ENCODE measurements at regions not wholly inside any gene's neighbourhood (a gene's known extent, or its start where the extent isn't known, plus 50 kb on each side); places are given as distances from the start of the nearest gene placed in this dataset.

GRCh38 chr4:117641519-117641918 is 392.8 kb upstream of the NDST3 start:
- no peak for DNase-seq (ENCODE audit: low read depth)
- no peak for TF ChIP-seq CTCF (IDR thresholded peaks at IDR 0.05; ENCODE audit: low read depth, low read length, missing control alignments)
- in situ Hi-C loops (cut with HindIII; ENCODE audit: low sequenced_read_pairs): no loop called here
- H3K4me3 ChIP-seq (ENCODE audit: low read depth, low read length): no peak overlapping the region

GRCh38 chr4:117654079-117654478 is 380.2 kb upstream of the NDST3 start:
- no peak for TF ChIP-seq CTCF (IDR thresholded peaks at IDR 0.05; ENCODE audit: low read depth, low read length, missing control alignments)
- H3K4me3 ChIP-seq (ENCODE audit: low read depth, low read length): no peak overlapping the region
- in situ Hi-C loops (cut with HindIII; ENCODE audit: low sequenced_read_pairs): no loop called here
- DNase-seq (ENCODE audit: low read depth): no peak

- no peak for DNase-seq (ENCODE audit: low read depth)
- in situ Hi-C loops (cut with HindIII; ENCODE audit: low sequenced_read_pairs): no loop called here
- H3K4me3 ChIP-seq (ENCODE audit: low read depth, low read length): no peak overlapping the region
- TF ChIP-seq CTCF (IDR thresholded peaks at IDR 0.05; ENCODE audit: low read depth, low read length, missing control alignments): no peak
Measured at GRCh38 chr4:117660668-117661067, 373.6 kb upstream of the NDST3 start.

- DNase-seq (ENCODE audit: low read depth): no peak
- in situ Hi-C loops (cut with HindIII; ENCODE audit: low sequenced_read_pairs): no loop called here
- H3K4me3 ChIP-seq (ENCODE audit: low read depth, low read length): no peak overlapping the region
- TF ChIP-seq CTCF (IDR thresholded peaks at IDR 0.05; ENCODE audit: low read depth, low read length, missing control alignments): no peak
Measured at GRCh38 chr4:117661091-117662072, 372.9 kb upstream of the NDST3 start.

- DNase-seq (ENCODE audit: low read depth): no peak
- in situ Hi-C loops (cut with HindIII; ENCODE audit: low sequenced_read_pairs): no loop called here
- TF ChIP-seq CTCF (IDR thresholded peaks at IDR 0.05; ENCODE audit: low read depth, low read length, missing control alignments): no peak
- no peak overlapping the region for H3K4me3 ChIP-seq (ENCODE audit: low read depth, low read length)
Measured at GRCh38 chr4:117664706-117665444, 369.4 kb upstream of the NDST3 start.

GRCh38 chr4:117676153-117676552 is 358.1 kb upstream of the NDST3 start:
- no peak for TF ChIP-seq CTCF (IDR thresholded peaks at IDR 0.05; ENCODE audit: low read depth, low read length, missing control alignments)
- H3K4me3 ChIP-seq (ENCODE audit: low read depth, low read length): no peak overlapping the region
- DNase-seq (ENCODE audit: low read depth): no peak
- in situ Hi-C loops (cut with HindIII; ENCODE audit: low sequenced_read_pairs): no loop called here

Data from astrocyte of the cerebellum (primary cell).